Hematopoietic multipotent progenitor cell treated with erythropoietin and hydrocortisone succinate and interleukin-3 and kit ligand, for 15 days (in vitro differentiated cells): ENCODE measurements at regions not wholly inside any gene's neighbourhood (a gene's known extent, or its start where the extent isn't known, plus 50 kb on each side); places are given as distances from the start of the nearest gene placed in this dataset.
"Not testable (repeated sequence)": the region's sequence is repeated elsewhere in the genome, so short reads cannot be mapped to it uniquely, and the experiment has no call there.

Experiments used
- DNase-seq: peaks from one replicate; pipeline ENCODE4 v3.0.0-alpha.2; 2015; ENCODE audit warnings: low spot score

- DNase-seq, result no peak
These were observed 66.3 kb upstream of the UFM1 start for GRCh38 chr13:38283346-38283745.

DNA sequence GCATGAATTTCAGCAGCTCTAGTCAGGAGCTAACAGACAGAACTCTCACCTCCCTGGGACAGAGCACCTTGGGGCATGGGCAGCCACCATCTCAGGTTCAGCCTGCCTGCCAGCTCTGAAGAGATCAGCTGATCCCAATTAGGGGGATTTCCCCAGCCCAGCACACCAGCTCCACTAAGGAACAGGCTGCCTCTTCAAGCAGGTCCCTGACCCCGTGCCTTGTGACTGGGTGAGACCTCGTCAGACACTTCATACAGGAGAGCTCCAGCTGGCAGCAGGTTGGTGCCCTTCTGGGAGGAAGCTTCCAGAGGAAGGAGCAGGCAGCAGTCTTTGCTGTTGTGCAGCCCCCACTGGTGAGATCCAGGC lies 84.5 kb upstream of the UFM1 start:
- DNase-seq, result no peak

GRCh38 chr13:38264363-38265131 lies 85.1 kb upstream of the UFM1 start:
- DNase-seq, result no peak

- DNase-seq, result no peak
These were observed 87.4 kb upstream of the UFM1 start for GRCh38 chr13:38262211-38262610.

DNA sequence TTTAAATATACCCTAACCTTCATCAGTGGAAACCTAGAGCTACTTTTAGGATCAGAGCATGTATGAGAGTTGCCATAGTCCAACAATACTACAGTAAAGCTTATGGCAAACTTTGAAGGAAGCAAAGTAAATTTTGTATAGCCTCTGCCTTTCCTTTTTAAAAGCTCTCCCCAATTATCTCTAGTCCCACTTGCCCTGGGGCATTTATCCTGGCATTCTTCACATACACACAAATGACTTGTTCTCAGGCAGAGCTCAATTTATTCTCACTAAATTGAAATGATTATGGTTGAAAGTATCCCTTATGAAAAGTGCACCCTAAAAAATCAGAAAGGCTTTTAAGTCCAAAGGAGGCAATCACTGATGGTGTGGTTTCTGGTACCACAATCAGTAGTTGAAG lies 94.1 kb upstream of the UFM1 start:
- no peak for DNase-seq

DNA sequence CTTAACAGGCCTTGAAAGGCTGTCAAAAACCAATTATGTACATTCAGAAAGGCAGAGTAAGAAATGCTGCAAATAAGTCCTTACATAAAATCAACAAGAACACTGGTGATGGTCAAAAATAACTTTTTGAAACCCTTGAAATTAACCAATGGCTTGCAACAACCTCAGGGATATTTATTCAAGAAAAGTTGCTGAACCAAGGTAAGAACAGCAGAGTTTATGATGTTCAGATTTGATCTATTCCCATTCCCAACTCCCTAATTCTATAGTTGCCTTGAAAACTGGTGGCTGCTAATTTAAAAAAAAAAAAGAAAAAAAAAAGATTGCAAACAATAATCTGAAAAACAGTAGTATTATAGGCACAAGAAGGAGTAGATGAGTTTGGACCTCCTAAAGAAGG lies 109.8 kb upstream of the UFM1 start:
- no peak for DNase-seq

DNA sequence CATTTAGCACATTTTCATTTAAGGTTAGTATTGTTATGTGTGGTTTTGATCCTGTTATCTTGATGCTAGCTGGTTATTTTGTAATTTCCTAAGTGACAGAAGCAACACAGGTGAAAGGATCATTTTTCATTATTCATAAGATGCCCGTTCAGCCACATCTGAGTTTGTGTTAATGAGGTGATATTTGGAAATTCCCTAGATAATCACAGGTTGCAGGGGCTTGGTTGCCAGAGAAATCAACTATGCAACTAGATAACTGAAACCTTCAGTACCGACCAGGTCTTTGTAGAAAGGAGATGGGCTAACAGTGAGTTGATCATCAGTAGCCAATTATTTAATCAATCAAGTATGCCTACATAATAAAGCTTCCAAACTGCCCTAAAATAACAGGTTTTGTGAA lies 121.3 kb upstream of the UFM1 start:
- no peak for DNase-seq

DNA sequence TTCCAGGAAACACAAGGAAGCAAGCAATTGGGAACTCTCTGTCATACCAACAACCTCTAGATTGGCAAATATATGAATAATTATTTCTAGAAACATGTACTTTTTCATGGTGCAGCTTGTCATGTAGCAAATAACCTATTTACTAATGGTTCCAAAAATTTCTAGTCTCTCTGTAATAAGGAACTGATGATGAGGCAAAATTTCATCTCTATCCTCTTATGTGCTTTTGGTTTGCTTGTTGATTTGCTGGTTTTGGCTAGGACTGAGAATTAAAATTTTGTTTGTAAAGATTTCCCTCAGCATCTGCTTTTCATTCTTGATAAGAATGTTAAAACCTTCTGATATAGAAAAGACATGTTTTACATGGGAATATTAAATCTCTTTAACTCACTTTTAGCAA lies 123.2 kb upstream of the UFM1 start:
- DNase-seq, result no peak

DNA sequence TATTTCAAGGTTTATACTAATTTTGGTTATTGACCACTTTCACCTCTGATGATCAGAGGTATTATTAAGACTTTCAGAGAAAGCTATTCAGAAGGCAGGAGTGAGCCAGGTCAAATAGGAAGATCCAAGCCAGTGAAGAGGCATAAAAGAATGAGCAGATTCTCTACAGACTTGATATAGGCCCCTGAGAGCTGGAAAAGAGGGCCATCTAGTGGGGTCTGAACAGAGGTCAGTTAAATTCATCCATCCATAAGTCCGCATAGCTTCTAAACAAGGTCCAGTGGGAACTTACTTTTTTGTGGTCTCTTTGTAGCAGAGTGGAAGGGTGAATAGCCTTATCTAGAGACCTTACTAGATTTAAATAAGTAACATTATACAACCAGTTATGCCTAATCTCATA lies 126.6 kb upstream of the UFM1 start:
- DNase-seq, result no peak

DNA sequence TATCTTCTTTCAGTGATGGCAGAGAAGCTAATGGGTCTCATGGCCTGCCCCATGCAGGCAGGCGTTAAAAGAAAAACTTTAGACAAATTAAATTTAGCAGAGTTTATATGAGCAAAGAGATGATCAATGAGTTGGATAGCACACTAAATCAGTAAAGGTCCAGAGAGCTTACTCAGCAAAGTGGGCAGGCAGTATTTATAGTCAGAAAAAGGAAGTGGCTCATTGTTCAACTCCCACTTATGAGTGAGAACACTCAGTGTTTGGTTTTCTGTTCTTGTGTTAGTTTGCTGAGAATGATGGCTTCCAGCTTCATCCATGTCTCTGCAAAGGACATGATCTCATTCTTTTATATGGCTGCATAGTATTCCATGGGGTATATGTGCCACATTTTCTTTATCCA lies 128.5 kb upstream of the UFM1 start:
- not testable (repeated sequence) for DNase-seq

DNA sequence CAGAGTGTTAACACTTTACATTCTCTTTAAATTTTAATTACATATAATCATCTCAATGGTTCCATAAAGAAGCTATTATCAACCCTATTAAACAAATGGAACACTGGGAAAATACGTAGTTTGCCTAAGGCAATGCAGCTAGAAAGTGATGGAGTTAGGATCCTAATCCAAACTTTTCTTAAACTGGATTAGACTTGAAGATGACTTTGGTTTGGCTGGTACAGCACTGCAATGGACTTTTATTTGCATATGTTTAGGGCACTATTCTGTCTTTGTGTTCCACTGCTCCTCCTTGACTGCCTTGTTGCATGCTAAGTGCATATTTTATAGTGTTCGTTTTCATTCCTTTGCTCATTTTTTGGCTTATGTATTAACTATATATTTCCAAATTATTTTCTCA lies 133.5 kb upstream of the UFM1 start:
- DNase-seq, result no peak

DNA sequence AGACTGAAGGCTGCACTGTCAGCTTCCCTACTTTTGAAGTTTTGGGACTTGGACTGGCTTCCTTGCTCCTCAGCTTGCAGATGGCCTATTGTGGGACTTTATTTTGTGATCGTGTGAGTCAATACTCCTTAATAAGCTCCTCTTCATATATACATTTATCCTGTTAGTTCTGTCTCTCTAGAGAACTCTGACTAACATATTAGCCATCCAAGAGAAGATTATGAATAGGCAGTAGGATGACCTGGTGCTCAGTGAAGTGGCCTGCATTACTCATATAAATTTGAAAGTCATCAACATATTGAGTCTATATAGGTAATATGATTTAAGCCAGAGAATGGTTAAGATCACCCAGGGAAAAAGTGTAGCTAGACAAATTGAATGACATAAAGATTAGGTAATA lies 136.3 kb upstream of the UFM1 start:
- DNase-seq, result no peak

- DNase-seq, result no peak
These were observed 138.6 kb upstream of the UFM1 start for GRCh38 chr13:38210928-38211596.

DNA sequence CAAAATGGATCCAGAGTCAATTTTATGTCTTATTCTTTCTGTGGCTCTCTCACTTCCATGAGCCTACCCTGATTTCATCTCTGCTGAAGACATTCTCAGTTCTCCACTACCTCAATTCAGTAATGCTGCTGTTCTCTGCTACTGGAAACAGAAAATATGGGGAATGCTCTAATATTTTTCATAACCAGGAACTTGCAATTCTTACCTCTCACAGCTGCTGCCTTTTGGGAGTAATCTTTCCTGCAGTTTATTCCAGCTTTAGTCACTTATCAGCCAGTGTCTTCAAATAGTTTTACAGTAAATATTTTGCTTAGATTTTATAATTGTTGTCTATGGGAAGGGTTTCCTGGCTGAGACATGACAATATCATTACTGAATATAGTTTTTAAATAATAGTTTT lies 145.1 kb upstream of the UFM1 start:
- DNase-seq, result no peak

GRCh38 chr13:38202740-38203139 lies 146.9 kb upstream of the UFM1 start:
- no peak for DNase-seq

GRCh38 chr13:38191016-38191415 lies 158.6 kb upstream of the UFM1 start:
- no peak for DNase-seq

- no peak for DNase-seq
These were observed 169.0 kb upstream of the UFM1 start for GRCh38 chr13:38180670-38181069.

- DNase-seq, result no peak
These were observed 169.5 kb upstream of the UFM1 start for GRCh38 chr13:38180126-38180525.

- no peak for DNase-seq
These were observed 173.0 kb upstream of the UFM1 start for GRCh38 chr13:38176664-38177063.

- no peak for DNase-seq
These were observed 176.2 kb upstream of the UFM1 start for GRCh38 chr13:38173403-38173802.

DNA sequence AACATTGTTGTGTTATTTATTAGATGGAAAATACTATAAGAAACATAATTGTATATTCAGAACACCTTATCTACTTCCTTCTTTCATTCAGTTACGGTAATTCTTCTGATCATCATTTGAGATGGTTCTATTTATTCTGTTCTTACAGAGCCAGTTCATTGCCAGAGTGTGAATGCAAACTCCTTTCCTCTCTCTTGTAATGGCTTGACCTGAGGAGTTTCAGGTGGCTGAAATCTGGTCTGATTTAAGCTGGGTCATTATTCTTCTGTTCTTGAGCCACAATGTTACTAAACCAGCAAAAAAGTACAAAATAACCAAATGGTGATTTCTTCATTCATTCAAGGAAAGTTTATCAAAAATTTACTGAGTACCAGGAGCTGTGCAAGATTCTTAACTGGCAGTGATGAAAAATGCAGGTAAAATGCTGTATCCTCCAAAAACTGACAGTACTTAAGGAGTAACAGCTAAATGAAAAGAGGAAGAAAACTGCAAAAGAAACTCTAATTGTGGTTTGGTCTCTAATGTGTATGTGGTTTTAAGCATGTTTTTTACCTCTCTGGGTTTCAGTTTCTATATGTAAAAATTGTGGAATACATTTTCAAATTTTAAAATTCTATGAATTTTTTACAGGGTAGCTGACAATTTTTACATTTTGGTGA lies 182.4 kb upstream of the UFM1 start:
- no peak for DNase-seq

DNA sequence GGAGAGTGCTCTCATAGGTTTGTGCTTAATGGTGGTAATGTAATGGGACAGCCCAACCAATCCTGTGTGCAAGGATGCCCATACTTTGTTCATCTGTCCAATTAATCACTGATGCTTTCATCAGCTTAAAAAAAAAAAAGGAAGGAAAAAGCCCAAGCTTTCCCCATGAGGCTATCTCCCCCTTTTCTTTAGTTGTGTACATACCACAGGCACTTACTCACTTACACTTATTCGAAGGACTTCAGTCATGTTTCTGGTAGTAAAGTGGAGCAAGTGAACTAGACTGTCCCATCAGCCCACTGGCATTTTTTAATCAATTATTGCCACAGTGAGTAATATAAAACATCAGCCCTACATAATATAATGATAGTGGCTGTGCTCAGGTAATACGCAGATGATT lies 183.5 kb upstream of the UFM1 start:
- no peak for DNase-seq

- no peak for DNase-seq
These were observed 189.5 kb upstream of the UFM1 start for GRCh38 chr13:38160131-38160530.

DNA sequence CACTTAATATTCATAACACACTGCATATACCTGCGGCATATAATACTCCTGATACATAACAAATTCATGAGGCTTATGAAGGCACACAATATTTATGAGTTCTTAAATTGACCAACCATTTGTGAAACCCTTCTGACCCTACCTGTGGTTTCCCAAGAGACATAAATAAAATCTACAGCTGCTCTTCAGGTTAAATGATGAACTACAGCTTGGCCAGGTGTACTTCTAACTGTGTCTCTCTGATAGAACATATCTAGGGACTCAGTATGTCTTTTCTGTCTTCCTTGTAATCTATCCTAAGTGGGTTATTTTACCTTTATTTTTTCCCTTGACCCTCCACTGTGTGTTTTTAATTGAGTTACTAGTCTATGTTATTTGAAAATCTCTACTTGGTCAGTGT lies 189.9 kb upstream of the UFM1 start:
- no peak for DNase-seq
